SU-DHL-6 (cell line): ENCODE measurements at regions not wholly inside any gene's neighbourhood (a gene's known extent, or its start where the extent isn't known, plus 50 kb on each side); places are given as distances from the start of the nearest gene placed in this dataset.

Source experiments
- CTCF ChIP-seq: fragments of 200-600 bp; sonication (generic); IDR thresholded peaks from one replicate; pipeline ENCODE4 v1.5.1; 2017; ENCODE audit warnings: antibody characterized with exemption, mild to moderate bottlenecking, low read length, moderate library complexity; ENCODE audit not compliant: insufficient read depth, poor library complexity, severe bottlenecking
- EZH2phosphoT487 ChIP-seq: fragments of 200-600 bp; sonication (generic), shearing (Covaris generic); conservative IDR thresholded peaks from 2 replicates; pipeline ENCODE4 v1.6.1; 2018; ENCODE audit warnings: mild to moderate bottlenecking, antibody characterized with exemption, low read length, moderate library complexity, mixed read lengths

GRCh38 chr10:28411648-28412047 is 108.8 kb upstream of the MPP7 start:
- no peak for TF ChIP-seq CTCF
- no peak for TF ChIP-seq EZH2phosphoT487
